ENCODE measurements at regions not wholly inside any gene's neighbourhood (a gene's known extent, or its start where the extent isn't known, plus 50 kb on each side); places are given as distances from the start of the nearest gene placed in this dataset.

DNA sequence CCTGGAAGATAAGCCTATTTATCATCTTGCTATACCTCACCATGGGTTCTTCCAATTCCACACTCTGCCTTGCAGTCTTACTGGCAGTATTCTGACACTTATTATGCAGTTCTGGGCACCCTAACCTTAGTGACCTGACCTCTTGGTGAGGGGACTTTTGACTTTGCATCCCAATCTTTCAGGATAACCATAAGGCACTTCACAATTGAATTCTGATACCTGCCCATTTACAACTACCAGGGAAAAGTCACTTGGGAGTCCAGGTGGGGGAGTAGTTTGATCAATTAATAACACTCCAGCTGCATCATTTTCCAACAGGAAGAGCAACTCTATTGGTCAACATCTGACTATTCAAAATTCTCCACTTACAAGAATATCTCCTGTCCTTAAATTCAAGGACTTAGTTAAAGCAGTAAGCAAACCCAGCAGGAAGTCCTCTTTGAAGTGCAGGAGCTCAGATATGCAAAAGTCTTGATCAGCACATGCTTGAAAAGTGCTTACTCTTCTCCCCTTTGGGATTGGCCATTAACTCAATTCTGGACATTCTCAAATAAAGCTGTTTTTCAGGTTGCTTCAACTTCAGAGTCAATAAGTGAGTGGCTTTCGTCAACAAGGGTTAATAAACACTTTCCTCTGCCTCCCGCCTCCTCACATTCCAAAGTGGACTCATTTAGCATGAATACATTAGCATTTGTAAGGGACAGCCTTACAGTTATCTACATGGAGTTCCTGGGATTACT is 177.4 kb upstream of the NRIP1 start:
- DNase-seq (ENCODE audit: low spot score): no peak

DNA sequence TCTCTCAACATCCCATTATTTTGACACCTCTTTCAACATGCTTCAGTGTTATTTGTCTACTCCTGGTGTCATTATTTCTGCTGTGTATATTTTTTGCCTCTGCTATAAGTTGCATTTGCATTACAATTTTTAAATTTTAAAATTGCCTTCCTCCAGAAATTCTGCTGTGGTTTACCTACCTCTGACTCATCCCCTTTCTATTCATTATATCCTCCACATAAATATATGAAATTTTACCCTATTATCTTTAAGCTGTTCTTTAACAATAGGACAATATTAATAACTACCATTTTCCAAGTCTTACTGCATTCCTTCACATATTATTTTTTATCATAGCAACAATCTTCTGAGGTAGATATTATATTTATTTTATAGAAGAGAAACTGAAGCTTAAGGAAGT is 178.1 kb upstream of the NRIP1 start:
- no peak for DNase-seq (ENCODE audit: low spot score)

DNA sequence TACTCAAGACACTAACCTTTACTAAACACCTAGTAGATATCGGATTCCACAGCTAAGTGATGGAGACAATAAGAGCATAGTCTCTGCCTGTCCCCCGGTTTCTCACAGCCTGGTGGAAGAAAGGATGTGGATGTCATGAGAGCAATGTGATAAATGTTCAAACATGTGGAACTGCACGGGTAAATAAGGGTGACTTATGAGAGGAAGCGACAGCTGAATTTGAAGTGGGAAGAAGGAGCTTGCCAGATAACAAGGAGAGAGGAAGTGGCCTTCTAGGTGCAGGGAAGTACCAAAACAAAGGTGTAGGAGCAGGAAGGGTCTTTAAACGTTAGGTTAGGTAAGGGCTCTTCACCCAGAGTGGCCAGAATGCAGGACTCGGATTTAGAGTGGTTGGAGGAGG is 178.6 kb upstream of the NRIP1 start:
- DNase-seq (ENCODE audit: low spot score): no peak

DNA sequence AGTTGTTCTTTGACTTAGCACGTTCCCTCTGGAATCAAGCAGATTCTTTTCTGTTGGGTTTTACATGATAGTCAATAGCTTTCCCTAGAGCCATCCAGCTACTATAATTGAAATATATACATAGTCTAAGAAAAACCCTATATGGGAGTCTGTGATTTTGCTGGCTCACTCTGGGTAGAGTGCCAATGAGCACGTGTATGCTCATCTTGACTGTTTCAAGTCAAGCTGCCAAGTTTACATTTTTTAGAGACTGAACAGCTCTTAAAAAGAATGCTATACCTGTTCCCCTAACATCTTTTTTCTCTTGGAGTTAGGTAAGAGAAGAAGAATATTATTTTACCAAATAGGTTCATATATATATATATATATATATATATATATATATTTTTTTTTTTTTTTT is 182.8 kb upstream of the NRIP1 start:
- no peak for DNase-seq (ENCODE audit: low spot score)

DNA sequence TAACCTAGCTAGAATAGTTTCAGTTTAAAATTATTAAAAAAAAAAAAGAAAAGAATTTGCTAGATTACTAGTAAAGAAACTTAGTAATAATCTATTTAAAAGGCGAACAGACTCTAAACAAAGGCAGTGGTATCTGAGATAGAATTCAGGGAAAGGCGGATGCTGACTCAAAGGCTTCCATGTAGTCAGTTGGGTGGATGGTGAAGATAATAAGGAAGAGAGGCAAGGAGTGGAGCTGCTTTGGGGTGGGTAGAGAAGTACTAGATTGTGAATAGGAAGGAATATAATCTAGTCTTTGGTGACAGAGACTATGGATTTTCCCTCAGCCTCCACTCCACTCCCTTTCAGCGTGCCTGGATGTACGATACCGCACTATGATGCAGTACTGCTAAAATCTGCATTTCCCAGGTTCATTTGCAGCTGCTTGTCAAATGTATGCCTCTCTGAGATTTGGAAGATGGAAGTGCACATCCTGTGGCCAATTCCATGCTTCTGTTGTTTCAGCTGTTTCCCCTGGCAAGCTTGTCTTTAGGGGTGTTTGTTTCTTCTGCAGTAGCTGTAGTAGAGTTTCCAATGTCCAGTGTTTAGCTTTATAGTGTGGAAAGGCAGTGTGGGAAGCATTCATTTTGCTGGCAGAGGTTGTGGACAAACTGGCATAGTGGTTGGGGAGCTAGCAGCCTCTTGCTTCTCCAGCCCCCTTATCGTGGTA is 184.6 kb upstream of the NRIP1 start:
- no peak for DNase-seq (ENCODE audit: low spot score)

DNA sequence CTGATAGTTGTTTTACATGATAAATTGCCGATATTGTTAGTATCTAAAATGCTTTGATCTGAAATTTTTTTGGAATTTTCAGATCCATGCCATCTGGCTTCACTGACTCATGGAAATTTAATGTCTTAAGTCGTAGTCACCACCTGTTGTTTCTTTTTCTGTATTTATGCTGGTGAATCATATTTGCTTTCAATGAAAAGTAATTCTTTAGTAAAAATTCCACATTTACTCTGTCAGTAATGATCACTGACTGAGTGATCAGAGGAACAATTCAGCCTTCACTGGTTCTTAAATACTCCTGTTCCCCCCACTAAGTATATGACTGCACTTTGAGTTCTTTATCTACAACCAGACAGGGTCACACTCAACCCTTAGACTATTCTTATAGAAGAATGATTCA is 185.6 kb upstream of the NRIP1 start:
- DNase-seq (ENCODE audit: low spot score): no peak

DNA sequence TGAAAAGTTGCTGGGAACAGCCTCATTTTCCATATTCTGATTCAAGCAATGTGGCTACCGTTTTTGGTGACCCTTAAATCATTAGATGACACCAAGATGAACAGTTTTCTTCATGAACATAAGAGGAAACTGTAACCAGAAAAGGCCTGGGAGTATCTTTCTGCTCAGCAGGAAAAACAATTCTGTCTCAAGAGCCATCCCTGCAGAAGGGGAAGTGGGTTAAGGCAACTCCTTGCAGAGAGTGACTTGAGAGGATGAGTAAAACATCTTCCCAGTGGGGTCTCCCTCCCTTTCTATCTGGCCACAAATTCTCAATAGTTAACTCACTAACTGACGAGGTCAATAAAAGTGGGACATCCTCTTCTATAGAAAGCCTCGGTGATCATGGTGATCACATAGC is 187.6 kb upstream of the NRIP1 start:
- no peak for DNase-seq (ENCODE audit: low spot score)

DNA sequence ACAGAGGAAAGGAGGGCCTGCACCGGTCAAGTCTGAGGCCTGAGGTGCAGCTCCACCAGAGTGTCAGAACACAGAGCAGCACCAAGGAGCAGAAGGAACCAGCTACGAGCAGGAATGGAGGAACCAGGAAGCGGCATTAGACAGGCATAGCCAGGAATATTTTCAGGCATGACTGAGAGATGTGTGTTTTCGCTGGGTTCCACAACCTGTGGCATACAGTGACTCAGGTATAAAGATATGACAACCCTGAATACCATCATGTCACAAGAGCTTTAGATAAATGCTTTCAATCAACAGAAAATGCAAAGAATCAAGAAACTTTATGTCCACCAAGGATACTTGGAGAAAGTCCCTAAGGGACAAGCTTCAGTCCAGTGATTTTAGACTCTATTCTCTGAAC is 189.3 kb upstream of the NRIP1 start:
- no peak for DNase-seq (ENCODE audit: low spot score)

DNA sequence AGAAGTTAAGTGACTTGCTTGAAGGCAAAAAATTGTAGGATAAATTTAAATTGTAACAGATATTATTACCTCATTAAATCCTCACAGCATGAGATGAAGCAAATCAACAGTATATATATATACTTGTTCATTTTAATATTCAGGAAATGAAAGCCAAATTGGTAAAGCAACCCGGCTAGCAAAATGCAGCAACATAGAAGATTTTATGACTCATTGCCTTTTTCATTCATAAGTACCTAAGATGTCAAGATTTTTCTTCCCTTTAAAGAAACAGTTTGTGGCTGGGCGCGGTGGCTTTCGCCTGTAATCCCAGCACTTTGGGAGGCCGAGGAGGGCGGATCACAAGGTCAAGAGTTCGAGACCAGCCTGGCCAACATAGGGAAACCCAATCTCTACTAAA is 190.5 kb upstream of the NRIP1 start:
- DNase-seq (ENCODE audit: low spot score): no peak

DNA sequence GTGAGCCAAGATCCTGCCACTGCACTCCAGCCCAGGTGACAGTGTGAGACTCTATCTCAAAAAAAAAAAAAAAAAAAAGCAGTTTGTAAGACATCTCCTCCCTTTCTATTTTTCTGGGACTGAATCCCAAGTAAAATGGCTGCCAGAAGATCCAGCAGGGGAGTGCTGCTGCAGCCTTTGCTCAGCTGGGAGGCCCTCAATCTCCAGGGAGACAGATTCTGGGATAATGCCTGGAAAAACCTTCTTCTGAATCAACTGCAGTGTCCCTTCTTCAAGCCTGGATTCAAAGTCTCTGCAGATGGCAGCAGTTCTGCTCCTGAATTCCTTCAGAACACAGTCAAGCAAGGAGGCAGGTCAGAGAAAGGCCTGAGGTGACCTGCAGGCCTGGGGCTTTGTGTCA is 191.0 kb upstream of the NRIP1 start:
- no peak for DNase-seq (ENCODE audit: low spot score)

DNA sequence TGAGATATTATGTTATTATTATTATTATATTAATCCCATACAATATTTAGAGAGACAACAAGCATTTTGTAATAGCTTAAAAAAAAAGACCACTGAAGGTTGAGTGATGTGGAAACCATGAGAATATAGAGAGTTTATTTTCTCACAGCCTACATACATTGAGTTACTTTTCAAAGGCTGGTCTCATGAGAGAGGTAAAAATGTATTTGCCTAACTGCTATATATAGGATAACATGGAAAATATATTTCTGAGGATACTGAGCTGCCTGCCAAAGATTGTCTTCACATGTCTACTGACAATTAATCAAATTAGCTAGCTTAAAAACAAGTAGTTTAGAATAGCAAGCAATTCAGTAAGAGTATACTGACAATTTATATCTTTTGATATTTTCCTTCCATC is 192.2 kb upstream of the NRIP1 start:
- no peak for DNase-seq (ENCODE audit: low spot score)

DNA sequence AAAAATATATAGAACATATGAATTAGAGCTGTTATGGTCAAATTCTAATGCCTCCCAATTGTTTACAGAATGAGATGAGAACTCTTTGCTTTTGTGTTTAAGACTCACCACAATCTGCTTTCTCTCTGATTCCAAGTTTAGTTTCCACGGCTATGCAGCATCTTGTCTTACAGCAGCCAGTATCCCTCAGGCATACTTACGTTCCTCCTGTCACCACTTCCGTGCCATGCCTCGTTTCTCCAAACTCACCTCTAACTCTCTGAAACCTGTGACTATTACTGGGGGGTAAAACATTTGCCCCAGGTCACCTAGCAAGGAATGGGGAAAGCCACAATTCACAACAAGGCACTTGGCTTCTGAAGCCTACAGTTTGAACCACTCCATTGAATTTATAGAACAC is 192.8 kb upstream of the NRIP1 start:
- DNase-seq (ENCODE audit: low spot score): no peak

DNA sequence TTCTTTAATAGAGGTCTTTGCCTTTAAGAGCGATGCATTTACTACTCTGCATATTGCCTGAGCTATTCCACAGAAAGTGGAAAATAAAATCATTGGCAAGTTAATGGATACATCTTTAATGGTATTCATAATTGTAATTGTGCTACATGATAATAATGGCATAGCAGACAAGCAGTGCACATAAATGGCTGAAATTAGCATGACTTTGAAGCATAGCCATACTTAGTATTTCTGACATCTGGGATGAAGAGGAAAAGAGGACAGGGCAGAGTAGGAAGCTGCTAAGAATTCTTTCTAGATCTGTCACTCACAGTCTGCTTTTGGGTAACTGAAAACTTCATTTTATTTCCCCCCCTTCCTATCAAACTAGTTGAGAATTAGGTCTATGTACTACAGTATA is 195.0 kb upstream of the NRIP1 start:
- DNase-seq (ENCODE audit: low spot score): no peak

DNA sequence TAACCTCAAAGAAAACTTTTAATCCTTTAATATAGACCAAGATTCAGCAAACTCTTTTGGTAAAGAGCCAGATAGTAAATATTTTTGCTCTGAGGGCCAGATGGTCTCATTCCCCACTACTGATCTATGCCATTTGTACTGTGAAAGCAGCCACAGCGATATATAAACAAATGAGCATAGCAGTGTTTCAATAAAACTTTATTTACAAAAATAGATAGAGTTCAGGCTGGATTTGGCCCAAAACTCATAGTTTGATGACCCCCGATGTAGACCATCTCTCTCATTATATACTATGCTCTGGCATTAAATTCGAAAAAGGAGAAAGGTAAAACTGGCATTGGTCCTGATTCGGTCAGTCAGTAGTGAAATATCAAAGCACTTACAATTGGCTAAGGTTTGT is 195.8 kb upstream of the NRIP1 start:
- DNase-seq (ENCODE audit: low spot score): no peak

DNA sequence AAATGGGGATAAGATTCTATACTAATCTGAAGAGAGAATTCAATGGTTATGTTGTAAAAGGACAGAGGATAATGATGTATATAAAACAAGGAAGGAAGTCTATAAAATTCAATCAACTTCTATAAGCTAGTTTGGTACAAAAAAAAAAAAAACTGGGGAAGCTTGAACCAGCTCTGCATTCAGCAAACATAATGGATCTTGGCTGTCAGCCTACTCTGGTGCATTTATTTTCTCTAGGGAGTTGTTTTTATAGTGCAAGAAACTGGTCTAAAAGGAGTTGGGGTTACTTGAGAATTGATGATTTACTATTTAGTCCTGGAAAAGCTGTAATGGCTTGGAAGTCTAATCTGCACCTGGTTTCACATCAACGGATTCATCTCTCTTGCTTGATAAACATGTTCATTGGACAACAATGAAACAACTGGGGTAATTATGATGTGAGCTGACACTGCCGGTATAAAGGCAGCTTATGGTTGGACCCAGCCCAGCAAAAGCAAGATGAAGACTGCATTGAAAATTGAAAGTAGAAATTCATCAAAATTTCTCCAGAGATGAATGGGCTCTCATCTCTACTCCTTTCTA is 199.4 kb upstream of the NRIP1 start:
- no peak for DNase-seq (ENCODE audit: low spot score)

DNA sequence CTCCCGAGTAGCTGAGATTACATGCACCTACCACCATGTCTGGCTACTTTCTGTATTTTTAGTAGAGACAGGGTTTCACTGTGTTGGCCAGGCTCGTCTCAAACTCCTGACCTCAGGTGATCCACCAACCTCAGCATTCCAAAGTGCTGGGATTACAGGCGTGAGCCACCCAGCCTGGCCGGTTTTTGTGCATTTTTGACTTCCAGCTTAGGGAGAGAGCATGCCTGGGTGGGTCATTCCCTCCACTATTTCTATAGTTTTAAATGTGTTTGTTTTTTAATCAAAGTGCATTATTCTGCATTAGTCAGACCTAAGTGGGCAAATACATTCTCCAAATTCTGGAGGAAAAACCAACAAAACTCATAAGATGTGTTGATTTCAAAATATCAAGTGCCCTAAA is 207.4 kb upstream of the NRIP1 start:
- no peak for DNase-seq (ENCODE audit: low spot score)

DNA sequence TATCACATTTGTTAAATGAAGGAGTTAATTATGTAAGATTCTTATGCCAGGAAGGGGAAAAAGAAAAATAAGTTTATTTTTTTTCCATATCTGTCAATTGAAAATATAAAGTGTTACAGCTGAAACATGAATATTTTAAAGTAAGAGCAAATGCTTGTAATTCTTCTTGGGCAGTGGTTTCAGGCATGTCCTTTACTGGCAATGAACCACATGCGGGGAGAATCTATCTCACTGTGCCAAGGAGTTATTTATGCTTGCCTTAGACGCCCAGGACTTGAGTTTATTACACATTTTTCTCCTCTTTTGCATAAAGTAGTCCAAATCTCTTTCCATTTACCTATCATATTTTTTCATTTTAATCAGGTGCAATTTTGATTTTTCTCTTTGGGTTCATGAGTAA is 207.8 kb upstream of the NRIP1 start:
- no peak for DNase-seq (ENCODE audit: low spot score)

DNA sequence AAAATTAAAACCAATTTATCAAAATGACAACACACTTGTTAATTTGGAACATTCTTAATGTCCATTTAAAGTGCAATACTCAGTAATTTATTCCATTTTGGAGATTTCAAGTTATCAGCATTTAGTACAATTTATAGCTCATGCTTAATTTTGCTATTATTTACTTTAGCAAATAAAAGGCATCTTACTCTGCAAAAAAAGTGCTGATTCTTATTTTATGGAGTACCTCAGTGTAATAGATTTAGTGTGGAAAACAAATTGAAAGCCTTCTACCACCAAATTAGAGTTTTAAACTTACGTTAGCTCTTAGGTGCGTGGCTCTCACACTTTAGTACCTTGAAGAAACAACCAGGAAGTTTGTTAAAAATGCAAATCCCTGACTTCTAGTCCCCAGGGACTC is 208.4 kb upstream of the NRIP1 start:
- no peak for DNase-seq (ENCODE audit: low spot score)

DNA sequence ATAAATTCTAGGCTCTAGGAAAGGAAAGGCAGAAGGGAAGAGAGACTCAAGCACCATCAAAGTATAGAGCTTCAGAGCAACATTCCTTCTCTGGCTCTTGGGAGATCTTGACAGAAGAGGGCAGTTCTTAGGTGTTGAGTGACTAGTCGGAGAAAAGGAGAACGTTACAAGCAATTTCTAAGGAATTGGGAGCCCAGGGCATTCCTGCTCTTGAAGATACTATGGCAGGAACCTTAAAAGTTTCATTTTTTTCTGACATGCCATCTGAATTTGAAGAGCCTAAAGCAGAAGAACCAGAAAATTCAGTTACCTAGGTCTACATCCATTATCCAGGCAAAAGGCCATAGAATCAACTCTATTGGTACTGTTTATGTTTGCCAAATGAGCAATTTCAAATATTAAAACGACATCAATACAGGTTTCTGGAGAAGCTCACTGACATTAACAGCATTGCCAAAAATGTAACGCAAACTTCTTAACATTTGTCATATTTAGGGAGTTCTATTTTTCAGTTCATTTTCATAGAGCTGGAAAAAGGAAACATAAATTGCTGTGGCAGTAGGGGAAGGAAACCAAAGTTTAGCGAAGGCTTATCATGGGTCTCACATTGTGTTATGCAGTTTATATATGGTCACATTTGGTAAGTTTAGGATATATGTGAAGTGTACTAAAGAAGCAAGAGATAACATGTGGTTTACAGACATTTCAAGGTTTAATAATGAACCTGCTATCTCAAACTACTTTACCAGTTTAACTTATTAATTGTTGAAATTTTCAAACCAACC is 210.1 kb upstream of the NRIP1 start:
- no peak for DNase-seq (ENCODE audit: low spot score)

DNA sequence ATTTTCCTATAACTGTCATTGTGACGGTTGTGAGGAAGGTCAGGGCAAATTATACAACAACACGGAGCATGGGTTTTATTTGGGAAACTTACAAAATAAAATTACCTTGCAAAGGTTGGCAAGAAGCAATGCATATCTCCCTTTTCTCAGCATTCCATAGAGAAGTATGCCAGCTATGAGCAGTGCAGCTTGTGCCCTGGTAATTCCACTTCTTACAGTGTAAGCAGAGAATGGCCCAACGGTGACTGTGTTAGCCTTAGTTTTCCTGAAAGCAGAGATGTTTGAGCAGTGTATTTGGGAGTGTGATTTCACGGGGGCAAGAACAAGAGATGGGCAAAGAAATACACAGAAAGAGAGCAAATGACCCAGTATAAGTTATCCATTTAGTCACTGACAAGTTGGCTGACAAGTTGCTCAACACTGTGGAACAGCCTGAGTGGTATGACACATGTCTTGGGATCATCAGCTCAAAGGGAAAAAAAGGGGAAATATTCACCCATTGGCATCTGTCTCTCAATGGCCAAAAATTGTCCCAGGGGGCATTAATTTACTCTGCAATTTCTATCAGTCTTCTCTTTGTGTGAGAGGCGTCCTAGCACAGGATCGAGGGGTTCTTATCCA is 210.9 kb upstream of the NRIP1 start:
- DNase-seq (ENCODE audit: low spot score): no peak

DNA sequence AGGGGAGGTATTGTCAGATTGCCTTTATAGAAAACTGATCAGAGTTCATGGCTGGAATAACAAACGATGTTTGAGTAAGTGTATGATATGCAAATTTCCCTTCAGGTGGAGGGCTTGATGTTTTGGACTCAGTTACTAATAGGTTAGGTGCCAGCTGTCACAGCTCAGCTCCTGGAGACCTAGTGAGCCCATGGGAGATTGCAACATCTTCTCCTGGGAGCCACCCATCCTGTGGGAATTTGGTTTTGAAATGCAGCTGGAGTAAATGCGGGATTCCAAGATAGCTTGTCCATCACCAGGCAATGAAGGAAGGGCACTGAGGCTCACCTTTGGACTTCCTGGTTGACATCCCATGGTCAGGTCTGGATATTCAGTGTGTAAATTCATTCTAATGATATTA is 211.4 kb upstream of the NRIP1 start:
- DNase-seq (ENCODE audit: low spot score): no peak

DNA sequence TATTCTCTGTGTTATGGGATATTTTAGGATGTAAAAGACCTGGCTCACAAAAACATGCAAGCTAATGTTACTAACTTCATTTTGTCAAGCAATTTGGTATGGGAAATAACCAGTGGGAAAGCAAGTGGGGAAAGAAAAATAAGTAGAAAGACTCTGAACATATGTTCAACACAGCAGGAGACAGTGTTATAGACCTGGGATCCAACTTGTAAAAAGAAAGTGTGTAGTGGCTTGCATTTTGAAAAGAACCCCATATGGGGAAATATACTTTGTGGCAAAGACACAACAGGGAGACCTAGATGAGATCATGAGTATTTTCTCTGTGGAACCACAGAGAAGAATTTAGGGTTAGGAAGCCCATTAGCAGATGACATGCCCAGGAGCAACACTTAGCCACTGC is 212.7 kb upstream of the NRIP1 start:
- DNase-seq (ENCODE audit: low spot score): no peak

DNA sequence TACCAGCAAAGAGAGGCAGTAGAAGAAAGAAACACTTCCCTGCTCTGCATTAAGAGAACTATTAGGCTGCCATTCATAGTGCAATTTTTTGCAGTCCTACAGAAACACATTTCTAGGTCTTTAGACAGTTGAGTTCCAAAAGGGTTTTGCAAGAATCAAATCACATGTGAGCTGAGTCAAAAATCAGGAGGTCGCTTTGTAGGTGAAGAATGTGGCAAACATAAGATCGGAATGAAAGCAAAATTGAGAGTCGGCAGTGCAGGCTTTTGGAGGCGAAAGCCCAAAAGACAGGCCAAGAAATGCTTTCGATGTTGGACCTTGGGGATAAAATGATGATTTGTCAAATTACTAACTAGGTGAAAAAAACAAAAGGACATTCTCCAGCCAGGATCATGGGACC is 213.5 kb upstream of the NRIP1 start:
- no peak for DNase-seq (ENCODE audit: low spot score)
